ENCODE measurements at regions not wholly inside any gene's neighbourhood (a gene's known extent, or its start where the extent isn't known, plus 50 kb on each side); places are given as distances from the start of the nearest gene placed in this dataset.

- Histone ChIP-seq H3K36me3 (ENCODE audit: insufficient read depth, low read length) (no peaks in the 10 kb centered on the region), H3K9ac (ENCODE audit: low read depth, low read length) (no peak overlapping the region), H3K9me3 (ENCODE audit: control insufficient read depth, insufficient read depth, low read length) (peaks cover 2% of the 10 kb centered on the region; the same call in 1 of the 2 replicates), H3K4me1 (ENCODE audit: insufficient read depth, low read length) (no peaks in the 10 kb centered on the region)
Measured at GRCh38 chr2:133717497-133717896, 149.2 kb upstream of the NCKAP5 start.

- Histone ChIP-seq H3K36me3 (ENCODE audit: insufficient read depth, low read length) (no peaks in the 10 kb centered on the region), H3K9ac (ENCODE audit: low read depth, low read length) (no peak overlapping the region), H3K9me3 (ENCODE audit: control insufficient read depth, insufficient read depth, low read length) (peaks cover 2% of the 10 kb centered on the region), H3K4me1 (ENCODE audit: insufficient read depth, low read length) (no peaks in the 10 kb centered on the region)
Measured at GRCh38 chr2:133718688-133719201, 150.5 kb upstream of the NCKAP5 start.

- Histone ChIP-seq H3K9me3 (ENCODE audit: control insufficient read depth, insufficient read depth, low read length) (peaks cover 2% of the 10 kb centered on the region), H3K9ac (ENCODE audit: low read depth, low read length) (no peak overlapping the region), H3K36me3 (ENCODE audit: insufficient read depth, low read length) (no peaks in the 10 kb centered on the region), H3K4me1 (ENCODE audit: insufficient read depth, low read length) (no peaks in the 10 kb centered on the region)
Measured at GRCh38 chr2:133720429-133720828, 152.2 kb upstream of the NCKAP5 start.

GRCh38 chr2:133721118-133721517 is 152.9 kb upstream of the NCKAP5 start:
- Histone ChIP-seq H3K9me3 (ENCODE audit: control insufficient read depth, insufficient read depth, low read length) (peaks cover 2% of the 10 kb centered on the region), H3K36me3 (ENCODE audit: insufficient read depth, low read length) (no peaks in the 10 kb centered on the region), H3K9ac (ENCODE audit: low read depth, low read length) (no peak overlapping the region), H3K4me1 (ENCODE audit: insufficient read depth, low read length) (no peaks in the 10 kb centered on the region)

- Histone ChIP-seq H3K9me3 (ENCODE audit: control insufficient read depth, insufficient read depth, low read length) (peaks cover 2% of the 10 kb centered on the region), H3K4me1 (ENCODE audit: insufficient read depth, low read length) (no peaks in the 10 kb centered on the region), H3K9ac (ENCODE audit: low read depth, low read length) (no peak overlapping the region), H3K36me3 (ENCODE audit: insufficient read depth, low read length) (no peaks in the 10 kb centered on the region)
Measured at GRCh38 chr2:133723133-133723532, 154.9 kb upstream of the NCKAP5 start.

- no peaks in the 10 kb centered on the region for H3K36me3 ChIP-seq (ENCODE audit: insufficient read depth, low read length)
- H3K9me3 ChIP-seq (ENCODE audit: control insufficient read depth, insufficient read depth, low read length), result no peaks in the 10 kb centered on the region; the same call in 1 of the 2 replicates
- no peak overlapping the region for H3K9ac ChIP-seq (ENCODE audit: low read depth, low read length)
- no peaks in the 10 kb centered on the region for H3K4me1 ChIP-seq (ENCODE audit: insufficient read depth, low read length)
Measured at GRCh38 chr2:133726973-133727372, 158.7 kb upstream of the NCKAP5 start.

- no peak overlapping the region for H3K9ac ChIP-seq (ENCODE audit: low read depth, low read length)
- H3K4me1 ChIP-seq (ENCODE audit: insufficient read depth, low read length), result no peaks in the 10 kb centered on the region
- H3K9me3 ChIP-seq (ENCODE audit: control insufficient read depth, insufficient read depth, low read length), result no peaks in the 10 kb centered on the region
- H3K36me3 ChIP-seq (ENCODE audit: insufficient read depth, low read length), result no peaks in the 10 kb centered on the region
Measured at GRCh38 chr2:133732059-133732458, 163.8 kb upstream of the NCKAP5 start.

GRCh38 chr2:133732982-133733900 is 165.0 kb upstream of the NCKAP5 start:
- Histone ChIP-seq H3K36me3 (ENCODE audit: insufficient read depth, low read length) (no peaks in the 10 kb centered on the region), H3K9ac (ENCODE audit: low read depth, low read length) (no peak overlapping the region), H3K9me3 (ENCODE audit: control insufficient read depth, insufficient read depth, low read length) (no peaks in the 10 kb centered on the region), H3K4me1 (ENCODE audit: insufficient read depth, low read length) (no peaks in the 10 kb centered on the region)

GRCh38 chr2:133733901-133734255 is 165.6 kb upstream of the NCKAP5 start:
- H3K9ac ChIP-seq (ENCODE audit: low read depth, low read length), result no peak overlapping the region
- no peaks in the 10 kb centered on the region for H3K36me3 ChIP-seq (ENCODE audit: insufficient read depth, low read length)
- no peaks in the 10 kb centered on the region for H3K9me3 ChIP-seq (ENCODE audit: control insufficient read depth, insufficient read depth, low read length)
- H3K4me1 ChIP-seq (ENCODE audit: insufficient read depth, low read length), result no peaks in the 10 kb centered on the region

GRCh38 chr2:133734716-133735495 is 166.6 kb upstream of the NCKAP5 start:
- no peak overlapping the region for H3K9ac ChIP-seq (ENCODE audit: low read depth, low read length)
- H3K36me3 ChIP-seq (ENCODE audit: insufficient read depth, low read length), result no peaks in the 10 kb centered on the region
- H3K9me3 ChIP-seq (ENCODE audit: control insufficient read depth, insufficient read depth, low read length), result no peaks in the 10 kb centered on the region
- no peaks in the 10 kb centered on the region for H3K4me1 ChIP-seq (ENCODE audit: insufficient read depth, low read length)

- H3K4me1 ChIP-seq (ENCODE audit: insufficient read depth, low read length), result no peaks in the 10 kb centered on the region
- no peaks in the 10 kb centered on the region for H3K9me3 ChIP-seq (ENCODE audit: control insufficient read depth, insufficient read depth, low read length)
- H3K36me3 ChIP-seq (ENCODE audit: insufficient read depth, low read length), result no peaks in the 10 kb centered on the region
- H3K9ac ChIP-seq (ENCODE audit: low read depth, low read length), result no peak overlapping the region
Measured at GRCh38 chr2:133736674-133737073, 168.4 kb upstream of the NCKAP5 start.

- no peaks in the 10 kb centered on the region for H3K9me3 ChIP-seq (ENCODE audit: control insufficient read depth, insufficient read depth, low read length)
- H3K36me3 ChIP-seq (ENCODE audit: insufficient read depth, low read length), result no peaks in the 10 kb centered on the region
- no peak overlapping the region for H3K9ac ChIP-seq (ENCODE audit: low read depth, low read length)
- no peaks in the 10 kb centered on the region for H3K4me1 ChIP-seq (ENCODE audit: insufficient read depth, low read length)
Measured at GRCh38 chr2:133737242-133737993, 169.2 kb upstream of the NCKAP5 start.

- H3K4me1 ChIP-seq (ENCODE audit: insufficient read depth, low read length), result no peaks in the 10 kb centered on the region
- H3K9ac ChIP-seq (ENCODE audit: low read depth, low read length), result no peak overlapping the region
- H3K36me3 ChIP-seq (ENCODE audit: insufficient read depth, low read length), result no peaks in the 10 kb centered on the region
- H3K9me3 ChIP-seq (ENCODE audit: control insufficient read depth, insufficient read depth, low read length), result no peaks in the 10 kb centered on the region
Measured at GRCh38 chr2:133739039-133739438, 170.8 kb upstream of the NCKAP5 start.

- Histone ChIP-seq H3K4me1 (ENCODE audit: insufficient read depth, low read length) (no peaks in the 10 kb centered on the region), H3K9me3 (ENCODE audit: control insufficient read depth, insufficient read depth, low read length) (no peaks in the 10 kb centered on the region), H3K9ac (ENCODE audit: low read depth, low read length) (no peak overlapping the region), H3K36me3 (ENCODE audit: insufficient read depth, low read length) (no peaks in the 10 kb centered on the region)
Measured at GRCh38 chr2:133740500-133740899, 172.2 kb upstream of the NCKAP5 start.

Measured in ES-I3 (cell line).